ENCODE measurements at regions not wholly inside any gene's neighbourhood (a gene's known extent, or its start where the extent isn't known, plus 50 kb on each side); places are given as distances from the start of the nearest gene placed in this dataset.
A peak's percentile ranks its signal among the peaks of the same experiment; 100 is the strongest.

- Histone ChIP-seq H3K79me1 (ENCODE audit: low read depth in 1 of 2, low read length in 2 of 2) (no peaks in the 10 kb centered on the region), H3K56ac (ENCODE audit: extremely low read depth, insufficient read depth, low read length) (no peak overlapping the region), H4K20me1 (ENCODE audit: insufficient read depth, low read length) (no peaks in the 10 kb centered on the region), H3K36me3 (ENCODE audit: control insufficient read depth, insufficient read depth, low read length) (no peaks in the 10 kb centered on the region), H3K27ac (ENCODE audit: insufficient read depth, low read length) (no peak overlapping the region), H2BK120ac (ENCODE audit: low read depth, low read length) (no peak overlapping the region), H2AK5ac (ENCODE audit: low read depth, low read length) (no peak overlapping the region), H3K4me2 (ENCODE audit: low read depth, low read length) (no peak overlapping the region), H3K4me1 (ENCODE audit: control insufficient read depth, insufficient read depth, low read length) (no peaks in the 10 kb centered on the region), H2BK20ac (ENCODE audit: low read depth, low read length) (no peak overlapping the region), H4K8ac (ENCODE audit: low read depth in 2 of 2, low read length in 2 of 2) (no peak overlapping the region), H3K23ac (ENCODE audit: low read depth, low read length) (no peak overlapping the region), H2AK9ac (replicated peaks; ENCODE audit: low read depth, low read length, poor library complexity) (no peak overlapping the region), H3K9me3 (ENCODE audit: control insufficient read depth, insufficient read depth, low read length) (no peaks in the 10 kb centered on the region), H3K9ac (ENCODE audit: low read depth, low read length) (no peak overlapping the region), H2BK5ac (ENCODE audit: low read depth, low read length, poor library complexity, severe bottlenecking) (no peak overlapping the region), H3K27me3 (ENCODE audit: control insufficient read depth, insufficient read depth, low read length) (peaks cover 9% of the 10 kb centered on the region), H3K14ac (replicated peaks; ENCODE audit: low read depth, low read length) (no peak overlapping the region), H2AFZ (replicated peaks; ENCODE audit: low read length, poor library complexity) (no peak overlapping the region), H2BK15ac (ENCODE audit: low read depth, low read length) (no peak overlapping the region), H3K18ac (ENCODE audit: low read depth, low read length) (no peak overlapping the region), H3K4ac (ENCODE audit: low read depth, low read length) (no peak overlapping the region), H3K9me1 (ENCODE audit: insufficient read depth, low read length) (no peaks in the 10 kb centered on the region), H3K4me3 (ENCODE audit: insufficient read depth, low read depth, low read length) (no peak overlapping the region), H4K5ac (ENCODE audit: low read depth, low read length) (no peak overlapping the region), H4K91ac (ENCODE audit: insufficient read depth, low read depth, low read length) (no peak overlapping the region)
- peak; percentile 36 for DNase-seq
- dilution Hi-C loops (cut with HindIII; ENCODE audit: low sequenced_read_pairs, unreplicated experiment): no loop called here
- intact Hi-C loops (cut with micrococcal nuclease): no loop called here
- TF ChIP-seq CHD1 (IDR thresholded peaks at IDR 0.05; ENCODE audit: low read depth, low read length): no peak
- TF ChIP-seq RCOR1 (IDR thresholded peaks at IDR 0.05; ENCODE audit: insufficient replicate concordance, low read length): no peak
- TF ChIP-seq NFE2L2 (IDR thresholded peaks at IDR 0.05; ENCODE audit: low read depth, low read length): no peak
- in situ Hi-C loops (cut with MboI; ENCODE audit: low sequenced_read_pairs): no loop called here
- ChIA-PET CTCF (no interaction called here), POLR2A (ENCODE audit: unreplicated experiment) (no interaction called here)
- ATAC-seq (ENCODE audit: low read depth): no peak
- no TSS peak for BruUV-seq (replicated peaks)
- WGBS, 2 experiments (ENCODE audit: extremely low coverage in 2 of 2, insufficient read length in 1 of 2): no CpG with 5 or more reads among the region's 3 CpGs
These were observed 94.7 kb upstream of the DIPK2B start for GRCh38 chrX:45295259-45295986.

Measured in IMR-90 (cell line).